ENCODE measurements at regions not wholly inside any gene's neighbourhood (a gene's known extent, or its start where the extent isn't known, plus 50 kb on each side); places are given as distances from the start of the nearest gene placed in this dataset.
"Not testable (repeated sequence)": the region's sequence is repeated elsewhere in the genome, so short reads cannot be mapped to it uniquely, and the experiment has no call there.

GRCh38 chr6:77322604-77323003 is 140.7 kb downstream of the HTR1B start:
- no peak for DNase-seq

GRCh38 chr6:77318256-77318655 is 145.0 kb downstream of the HTR1B start:
- no peak for DNase-seq

GRCh38 chr6:77313595-77313994 is 149.7 kb downstream of the HTR1B start:
- DNase-seq = no peak

DNA sequence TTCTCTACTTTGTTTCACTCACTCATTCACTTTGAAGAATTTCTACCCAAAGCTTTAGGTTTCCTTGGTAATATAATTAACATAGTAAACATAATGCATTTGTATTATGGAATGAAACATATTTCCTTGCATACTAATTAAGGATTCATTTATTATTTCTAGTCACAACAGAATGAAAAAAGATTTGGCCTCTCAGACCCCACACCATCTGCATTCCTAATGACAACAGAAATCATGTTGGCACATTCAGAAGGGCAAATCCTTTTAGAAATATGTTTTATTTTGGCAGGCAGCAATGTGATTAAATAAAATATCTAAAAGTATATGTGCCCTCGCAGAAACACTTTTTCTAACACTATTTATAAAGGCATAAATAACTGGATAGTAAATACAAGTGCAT is 163.4 kb downstream of the HTR1B start:
- no peak for DNase-seq

DNA sequence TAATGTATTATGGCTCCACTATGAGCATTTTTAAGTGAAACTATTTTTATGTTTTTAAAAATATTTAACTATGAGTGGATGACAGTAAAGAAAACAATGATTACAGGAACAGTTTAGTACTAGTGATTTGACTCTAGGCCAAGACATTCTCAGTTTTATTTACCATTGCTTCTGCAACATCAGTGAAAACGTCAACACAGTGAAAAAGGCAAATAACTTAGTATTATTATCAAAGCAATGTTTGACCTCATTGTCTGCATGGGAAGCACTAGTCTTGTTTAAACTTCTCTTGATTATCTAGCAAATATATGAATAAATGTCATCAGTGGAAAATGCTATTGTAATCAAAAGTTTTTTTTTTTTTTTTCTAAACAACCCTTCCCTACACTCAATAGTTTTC is 165.0 kb downstream of the HTR1B start:
- DNase-seq = no peak

GRCh38 chr6:77292564-77293546 is 170.4 kb downstream of the HTR1B start:
- no peak for DNase-seq

GRCh38 chr6:77290798-77291197 is 172.5 kb downstream of the HTR1B start:
- no peak for DNase-seq

- DNase-seq = no peak
Measured at GRCh38 chr6:77286541-77286940, 176.8 kb downstream of the HTR1B start.

GRCh38 chr6:77273929-77274328 is 189.4 kb downstream of the HTR1B start:
- no peak for DNase-seq

DNA sequence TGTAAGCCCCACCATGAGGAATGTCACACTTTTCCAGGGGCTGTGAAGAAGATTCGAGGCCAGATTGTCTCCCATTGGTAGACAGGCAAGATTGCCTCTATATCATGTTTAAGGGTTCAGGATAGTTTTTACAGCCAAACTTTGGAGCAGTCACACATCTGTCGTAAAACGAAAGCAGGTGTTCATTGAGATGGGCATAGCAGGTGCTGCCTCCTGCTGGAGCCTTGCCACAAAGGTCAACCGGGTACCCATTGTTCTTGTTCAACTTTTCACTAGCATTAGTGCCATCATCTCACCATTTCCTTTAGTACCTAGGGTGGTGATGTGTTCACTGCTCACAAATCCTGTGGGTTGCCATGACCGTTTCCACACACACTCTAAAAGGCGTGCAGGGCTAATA is 198.3 kb downstream of the HTR1B start:
- DNase-seq = no peak

DNA sequence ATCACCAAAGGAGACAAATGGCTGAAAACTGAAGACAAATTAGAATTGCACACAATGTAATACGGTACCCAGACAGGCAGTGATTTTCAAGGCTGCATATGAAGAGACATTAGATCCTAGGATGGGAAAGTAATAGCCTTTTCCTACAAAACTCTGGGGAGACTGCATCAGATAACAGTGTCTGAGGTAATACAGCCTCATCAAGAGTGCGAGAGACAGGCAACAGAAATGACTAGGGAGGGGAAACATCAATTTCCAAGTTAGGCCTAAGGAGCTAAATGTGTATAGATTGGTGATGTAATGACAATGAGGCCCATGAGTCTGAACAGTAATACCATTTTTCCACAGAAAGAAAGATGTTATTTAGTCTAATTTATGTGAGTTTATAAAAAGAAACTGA is 200.3 kb downstream of the HTR1B start:
- DNase-seq = no peak

DNA sequence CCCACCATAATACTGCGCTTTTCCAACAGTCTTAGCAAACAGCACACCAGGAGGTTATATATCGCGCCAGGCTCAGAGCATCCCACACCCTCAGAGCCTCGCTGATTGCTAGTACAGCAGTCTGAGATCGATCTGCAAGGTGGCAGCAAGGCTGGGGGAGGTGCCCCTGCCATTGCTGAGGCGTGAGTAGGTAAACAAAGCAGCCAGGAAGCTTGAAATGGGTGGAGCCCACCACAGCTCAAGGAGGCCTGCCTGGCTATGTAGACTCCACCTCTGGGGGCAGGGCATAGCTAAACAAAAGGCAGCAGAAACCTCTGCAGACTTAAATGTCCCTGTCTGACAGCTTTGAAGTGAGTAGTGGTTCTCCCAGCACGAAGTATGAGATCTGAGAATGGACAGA is 211.5 kb downstream of the HTR1B start:
- DNase-seq = not testable (repeated sequence)

DNA sequence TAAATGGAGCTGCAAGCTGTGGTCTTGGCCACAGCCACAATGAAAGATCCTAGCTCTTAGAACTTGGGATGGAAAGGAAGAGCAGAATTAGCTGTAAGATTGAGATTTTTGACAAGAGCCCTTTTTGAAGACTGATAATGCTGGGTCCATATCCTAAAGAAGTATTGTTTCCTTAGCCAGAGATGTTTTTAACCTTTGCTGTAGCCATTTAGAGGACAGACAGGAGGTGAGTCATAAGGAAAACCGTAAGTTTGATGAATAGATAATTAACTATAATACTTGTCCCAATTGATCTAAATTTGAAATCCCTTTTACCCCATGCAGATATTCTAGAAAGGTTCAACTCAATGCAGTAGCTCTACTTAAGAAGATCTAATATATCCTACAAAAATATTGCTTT is 213.7 kb downstream of the HTR1B start:
- no peak for DNase-seq

GRCh38 chr6:77245026-77245425 is 218.3 kb downstream of the HTR1B start:
- DNase-seq = no peak

- DNase-seq = no peak
Measured at GRCh38 chr6:77231438-77232305, 231.6 kb downstream of the HTR1B start.

DNA sequence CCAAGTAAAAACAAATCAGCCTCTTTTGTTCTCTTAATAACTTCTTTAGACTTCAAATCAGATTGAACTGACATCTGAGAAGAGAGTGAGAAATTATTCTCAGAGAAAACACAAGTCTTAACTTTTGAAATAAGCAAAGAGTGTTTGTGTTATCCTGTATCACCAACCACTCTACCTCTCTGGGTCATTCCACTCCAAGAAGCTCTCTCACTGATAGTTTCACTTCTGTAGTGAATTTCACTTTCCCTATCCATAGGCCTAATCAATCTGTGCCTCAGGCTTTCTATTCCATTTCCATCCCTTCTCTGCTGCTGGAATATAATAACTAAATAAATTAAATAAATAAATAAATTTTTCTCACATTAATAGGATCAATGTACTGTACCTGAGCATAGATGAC is 235.0 kb downstream of the HTR1B start:
- DNase-seq = no peak

DNA sequence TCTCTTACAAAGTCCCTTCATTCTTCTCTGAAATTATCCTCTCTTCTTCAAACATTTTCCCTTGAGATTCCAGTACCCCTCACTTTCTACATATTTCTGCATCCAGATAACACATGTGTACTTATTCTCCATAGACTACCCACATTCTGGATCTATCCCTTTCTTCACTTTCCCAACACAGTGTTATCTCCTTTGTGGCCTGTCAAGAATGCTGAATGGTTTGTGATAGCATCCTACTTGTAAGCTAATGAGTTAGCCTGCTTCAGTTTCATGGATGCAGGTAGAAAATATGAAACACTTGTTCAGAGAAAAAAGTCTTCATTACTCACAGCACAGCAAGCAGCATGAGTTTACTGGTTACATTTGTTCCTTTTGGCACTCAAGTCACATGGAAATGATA is 245.4 kb downstream of the HTR1B start:
- DNase-seq = no peak

DNA sequence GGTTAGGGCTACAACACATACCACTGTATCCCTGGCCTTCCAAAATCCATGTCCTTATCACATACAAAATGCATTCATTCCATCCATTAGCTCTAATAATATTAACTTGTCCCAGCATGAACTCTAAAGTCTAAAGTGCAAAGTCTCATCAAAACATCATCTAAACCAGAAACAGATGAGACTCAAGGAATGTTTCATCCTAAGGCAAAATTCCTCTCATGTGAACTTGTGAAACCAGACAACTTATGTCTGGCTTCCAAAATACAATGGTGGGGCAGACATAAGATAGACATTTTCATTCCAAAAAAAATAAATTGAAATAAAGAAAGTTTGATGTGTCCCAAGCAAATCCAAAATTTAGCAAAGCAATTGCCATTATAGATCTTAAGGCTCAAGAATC is 257.4 kb downstream of the HTR1B start:
- no peak for DNase-seq

DNA sequence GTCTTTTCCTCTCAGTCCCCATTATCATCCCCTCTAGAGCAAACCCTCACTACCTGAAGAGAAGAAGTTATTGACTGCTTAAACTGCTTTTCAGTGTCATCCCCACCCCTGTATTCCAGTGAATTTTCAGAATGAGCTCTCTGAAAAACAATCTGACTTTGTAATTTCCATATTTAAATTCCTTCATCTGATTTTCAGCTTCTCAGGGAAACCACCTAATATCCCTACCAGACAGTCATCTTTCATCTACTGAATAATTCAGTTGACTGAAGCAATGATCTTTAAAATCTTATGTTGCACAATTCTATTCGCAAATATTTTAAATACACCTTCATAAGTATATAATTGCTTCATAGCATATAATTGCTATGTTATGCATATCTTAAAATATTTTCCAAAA is 258.7 kb downstream of the HTR1B start:
- no peak for DNase-seq

DNA sequence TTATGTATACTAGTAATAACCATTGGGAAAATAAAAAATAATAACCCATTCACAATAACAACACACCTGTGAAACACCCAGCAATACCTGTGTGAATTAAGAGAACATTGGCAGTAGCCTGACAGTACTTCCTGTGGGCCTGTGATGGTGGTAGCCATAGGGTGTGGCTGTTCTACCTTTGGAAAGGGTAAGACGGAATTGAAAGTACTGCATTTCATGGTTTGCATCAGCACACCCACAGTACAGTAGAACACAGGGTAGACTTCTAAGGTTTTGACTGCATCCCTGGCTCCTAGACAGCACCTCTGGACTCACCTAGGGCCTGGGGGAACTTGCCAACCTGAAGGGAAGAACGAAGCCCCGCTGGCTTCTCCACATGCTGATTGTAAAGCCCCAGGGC is 279.8 kb downstream of the HTR1B start:
- DNase-seq = no peak

- no peak for DNase-seq
Measured at GRCh38 chr6:77181749-77182148, 281.5 kb downstream of the HTR1B start.

DNA sequence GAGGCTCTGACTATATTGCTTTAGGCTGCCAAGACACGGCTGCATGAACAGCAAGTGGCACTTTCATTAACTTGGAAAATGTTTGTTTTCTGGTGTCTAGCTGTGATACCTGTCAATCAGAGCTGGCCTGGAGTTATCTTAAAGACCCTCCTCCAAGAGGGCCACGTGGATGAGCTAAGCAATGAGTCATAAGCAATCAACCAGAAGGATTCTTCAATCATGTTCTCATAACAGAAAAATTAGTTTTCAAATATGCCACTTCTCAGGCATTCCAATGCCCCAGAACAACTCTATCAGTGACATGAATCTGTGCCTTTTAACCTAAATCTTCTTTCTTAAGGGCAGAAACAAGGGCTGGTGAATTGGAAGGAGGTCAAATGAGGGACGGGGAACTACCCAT is 283.0 kb downstream of the HTR1B start:
- DNase-seq = no peak

DNA sequence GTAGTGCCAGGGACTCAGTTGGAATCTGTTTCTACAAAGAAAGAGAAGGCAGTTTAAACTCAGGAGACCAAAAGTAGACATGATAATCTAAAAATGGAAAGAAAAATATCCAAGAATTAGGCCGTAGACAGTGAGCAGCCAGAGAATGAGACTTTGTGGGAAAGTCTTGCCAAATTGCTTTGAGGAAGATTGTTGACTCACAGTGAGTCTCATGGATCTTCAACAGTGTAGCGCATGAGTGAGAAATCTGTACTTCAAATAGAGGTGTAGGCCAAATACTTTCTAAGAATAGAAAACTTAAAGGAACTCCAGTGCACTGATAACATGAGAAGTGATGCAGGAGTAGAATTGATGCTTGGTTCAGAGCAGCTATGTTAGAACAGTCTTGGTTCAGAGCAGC is 284.5 kb downstream of the HTR1B start:
- DNase-seq = no peak

DNA sequence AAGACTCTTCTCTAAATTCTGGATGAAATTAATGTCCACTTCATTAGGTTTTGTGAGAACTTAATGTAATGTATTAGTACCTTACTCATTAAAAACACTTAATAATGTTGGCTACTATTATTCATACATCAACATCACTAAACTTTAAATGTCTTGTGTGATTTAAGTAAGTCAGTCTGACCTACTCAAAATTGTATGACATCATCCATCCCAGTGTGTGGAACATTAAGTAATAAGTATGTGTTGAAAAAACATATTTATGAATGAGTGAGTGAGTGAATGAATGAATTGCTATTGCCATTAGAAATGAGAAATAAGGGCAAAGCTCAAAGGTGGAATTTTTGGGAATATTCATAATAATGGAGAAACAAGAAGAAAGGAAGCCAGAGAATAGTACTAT is 285.8 kb downstream of the HTR1B start:
- DNase-seq = no peak

Data from activated effector memory CD4-positive, alpha-beta T cell treated with anti-CD3 and anti-CD28 coated beads, Interleukin-2, amount 50 U/mL, for 16 hours (primary cell).